ENCODE measurements at regions not wholly inside any gene's neighbourhood (a gene's known extent, or its start where the extent isn't known, plus 50 kb on each side); places are given as distances from the start of the nearest gene placed in this dataset.

GRCh38 chr11:97136067-97136466 lies 746.3 kb downstream of the JRKL start:
- TF ChIP-seq CTCF (IDR thresholded peaks at IDR 0.05): no peak
- H3K27ac Mint-ChIP-seq: no peak overlapping the region
- H3K4me1 Mint-ChIP-seq (ENCODE audit: low read depth): no peaks in the 10 kb centered on the region
- DNase-seq: no peak
- no peaks in the 10 kb centered on the region for H3K27me3 Mint-ChIP-seq (ENCODE audit: insufficient read depth)
- H3K36me3 Mint-ChIP-seq (ENCODE audit: low read depth): no peaks in the 10 kb centered on the region
- no peak overlapping the region for H3K4me3 Mint-ChIP-seq
- peaks cover 43% of the 10 kb centered on the region for H3K9me3 Mint-ChIP-seq

- no peaks in the 10 kb centered on the region for H3K4me1 Mint-ChIP-seq (ENCODE audit: low read depth)
- DNase-seq: peak; percentile 0
- peaks cover 32% of the 10 kb centered on the region for H3K9me3 Mint-ChIP-seq
- H3K36me3 Mint-ChIP-seq (ENCODE audit: low read depth): no peaks in the 10 kb centered on the region
- no peak overlapping the region for H3K27ac Mint-ChIP-seq
- H3K4me3 Mint-ChIP-seq: no peak overlapping the region
- no peaks in the 10 kb centered on the region for H3K27me3 Mint-ChIP-seq (ENCODE audit: insufficient read depth)
- TF ChIP-seq CTCF (IDR thresholded peaks at IDR 0.05): peak; percentile 70
Measured at GRCh38 chr11:97140885-97141494, 751.2 kb downstream of the JRKL start.

- H3K9me3 Mint-ChIP-seq: peaks cover 28% of the 10 kb centered on the region
- no peaks in the 10 kb centered on the region for H3K36me3 Mint-ChIP-seq (ENCODE audit: low read depth)
- no peak for TF ChIP-seq CTCF (IDR thresholded peaks at IDR 0.05)
- H3K27ac Mint-ChIP-seq: no peak overlapping the region
- no peaks in the 10 kb centered on the region for H3K4me1 Mint-ChIP-seq (ENCODE audit: low read depth)
- DNase-seq: no peak
- no peak overlapping the region for H3K4me3 Mint-ChIP-seq
- H3K27me3 Mint-ChIP-seq (ENCODE audit: insufficient read depth): no peaks in the 10 kb centered on the region
Measured at GRCh38 chr11:97143463-97143862, 753.6 kb downstream of the JRKL start.

GRCh38 chr11:97149741-97150140 lies 759.9 kb downstream of the JRKL start:
- no peak for DNase-seq
- Mint-ChIP-seq H3K36me3 (ENCODE audit: low read depth) (no peaks in the 10 kb centered on the region), H3K4me1 (ENCODE audit: low read depth) (no peaks in the 10 kb centered on the region), H3K27ac (no peak overlapping the region), H3K27me3 (ENCODE audit: insufficient read depth) (no peaks in the 10 kb centered on the region), H3K4me3 (no peak overlapping the region), H3K9me3 (peaks cover 9% of the 10 kb centered on the region)
- TF ChIP-seq CTCF (IDR thresholded peaks at IDR 0.05): no peak

- Mint-ChIP-seq H3K27ac (no peak overlapping the region), H3K27me3 (ENCODE audit: insufficient read depth) (no peaks in the 10 kb centered on the region), H3K4me1 (ENCODE audit: low read depth) (no peaks in the 10 kb centered on the region), H3K36me3 (ENCODE audit: low read depth) (no peaks in the 10 kb centered on the region), H3K4me3 (no peak overlapping the region), H3K9me3 (peaks cover 5% of the 10 kb centered on the region)
- no peak for TF ChIP-seq CTCF (IDR thresholded peaks at IDR 0.05)
- no peak for DNase-seq
Measured at GRCh38 chr11:97157221-97157740, 767.5 kb downstream of the JRKL start.
